KG1 (cell line): ENCODE measurements at regions not wholly inside any gene's neighbourhood (a gene's known extent, or its start where the extent isn't known, plus 50 kb on each side); places are given as distances from the start of the nearest gene placed in this dataset.
"Not testable (repeated sequence)": the region's sequence is repeated elsewhere in the genome, so short reads cannot be mapped to it uniquely, and the experiment has no call there.

ENCODE experiments used
- DNase-seq: peaks from one replicate; lab custom pipeline; 2025; lab: John Stamatoyannopoulos, UW

DNA sequence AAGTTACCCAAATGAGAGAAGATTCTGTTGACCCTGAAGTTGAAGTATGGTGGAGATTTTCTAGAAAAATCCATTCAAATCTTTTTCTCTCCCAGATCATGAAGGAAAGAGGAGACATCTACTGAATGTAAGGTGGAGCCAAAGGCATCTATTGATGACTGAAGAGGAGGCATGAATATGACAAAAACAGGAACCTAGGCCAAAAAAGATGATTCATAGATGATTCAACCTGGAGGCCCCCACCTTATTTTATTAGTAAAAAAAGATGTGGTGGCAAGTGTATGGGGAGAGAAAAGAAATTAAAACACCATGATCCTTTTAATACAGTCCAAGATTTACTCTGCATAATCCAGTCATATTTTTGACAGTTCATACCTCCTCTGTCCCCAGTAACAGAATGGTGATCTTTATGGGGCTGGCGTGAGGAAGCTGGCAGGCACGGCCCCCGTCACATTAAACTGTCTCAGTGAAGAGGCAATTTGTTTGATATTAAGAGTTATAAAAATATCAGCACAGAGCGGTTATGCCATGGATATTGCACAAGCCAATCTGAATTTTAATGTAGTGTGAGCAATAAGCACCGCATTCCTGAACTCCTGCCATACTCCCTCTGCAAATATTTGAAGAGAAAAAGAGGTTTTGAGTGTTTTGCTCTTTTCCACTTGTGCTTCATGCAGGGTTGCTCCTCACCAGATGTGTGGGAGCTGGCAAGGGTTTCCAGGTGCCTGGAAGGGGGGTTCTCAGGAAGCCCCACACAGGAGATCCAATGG lies 94.4 kb downstream of the TRIM43 start:
- DNase-seq, result not testable (repeated sequence)

DNA sequence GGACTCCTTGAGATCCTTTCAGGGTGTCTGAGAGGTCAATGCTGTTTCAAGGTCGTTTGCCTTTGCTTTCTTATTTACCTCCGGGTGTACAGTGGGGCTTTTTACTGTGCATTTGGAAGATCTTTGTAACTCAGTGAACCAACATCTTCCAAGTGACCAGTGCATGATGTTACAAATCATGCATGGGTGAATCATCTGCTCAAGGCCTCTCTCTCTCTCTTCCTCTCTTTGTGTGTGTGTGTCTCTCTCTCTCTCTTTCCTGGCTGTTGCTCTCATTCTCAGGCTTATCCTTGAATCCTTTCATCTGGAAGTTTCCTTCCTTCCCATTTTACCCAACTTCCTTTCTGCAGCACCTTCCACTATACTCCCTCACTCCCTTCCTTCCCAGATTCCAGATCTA lies 96.1 kb downstream of the TRIM43 start:
- DNase-seq, result not testable (repeated sequence)

DNA sequence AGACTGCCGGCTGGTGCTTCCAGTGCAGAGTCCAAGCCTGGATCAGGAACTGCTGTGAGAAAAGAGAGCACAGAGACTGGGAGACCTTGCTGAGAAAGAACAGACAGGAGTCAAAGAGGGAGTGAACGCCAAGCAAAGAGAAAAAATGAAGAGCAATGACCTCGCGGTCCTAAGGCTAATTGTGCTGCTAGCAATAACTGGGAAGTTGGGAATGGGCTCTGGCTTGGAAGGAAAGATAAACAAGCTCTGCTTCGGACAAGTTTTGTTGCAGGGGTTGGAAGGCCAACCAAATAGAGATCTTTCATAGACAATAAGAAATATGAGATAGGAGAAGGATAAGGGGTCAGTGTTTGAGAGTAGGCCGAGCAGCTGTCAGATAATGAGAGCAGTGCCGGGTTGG lies 99.4 kb downstream of the TRIM43 start:
- not testable (repeated sequence) for DNase-seq

DNA sequence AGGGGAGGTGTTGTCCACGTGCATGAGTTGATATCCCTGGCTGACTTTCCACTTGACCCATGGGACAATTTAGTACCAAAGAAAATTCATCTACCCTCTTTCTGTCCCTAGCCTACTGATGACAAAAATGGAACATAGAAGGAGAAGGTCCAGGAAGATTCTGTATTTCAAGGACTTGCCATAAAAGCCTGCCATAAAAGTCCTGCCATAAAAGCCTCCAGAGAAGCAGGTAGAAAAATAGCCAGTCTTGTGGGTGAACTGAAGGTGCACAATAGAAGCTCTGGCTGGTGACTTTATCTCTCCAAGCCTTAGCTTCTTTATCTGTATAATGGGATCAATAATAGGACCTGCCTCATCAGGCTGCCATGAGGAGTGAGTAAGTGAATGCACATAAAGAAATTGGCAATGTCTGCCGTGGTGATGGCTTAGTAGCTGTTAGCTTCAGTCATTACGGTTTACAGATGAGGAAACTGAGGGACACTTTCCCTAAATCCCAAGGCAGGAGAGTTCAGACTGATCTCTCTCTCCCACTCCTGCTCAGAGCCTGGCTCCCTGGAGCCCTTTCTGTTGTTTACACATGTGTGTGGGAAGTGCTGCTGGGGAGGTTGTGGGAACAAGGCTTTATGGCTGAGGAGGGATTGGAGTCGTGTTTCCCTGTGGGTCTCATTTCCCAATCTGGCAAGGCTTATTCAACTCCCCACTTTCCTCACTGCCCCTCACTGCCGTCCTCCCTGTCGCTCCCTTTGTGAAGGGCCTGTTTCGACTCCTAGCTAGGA lies 101.5 kb downstream of the TRIM43 start:
- not testable (repeated sequence) for DNase-seq

DNA sequence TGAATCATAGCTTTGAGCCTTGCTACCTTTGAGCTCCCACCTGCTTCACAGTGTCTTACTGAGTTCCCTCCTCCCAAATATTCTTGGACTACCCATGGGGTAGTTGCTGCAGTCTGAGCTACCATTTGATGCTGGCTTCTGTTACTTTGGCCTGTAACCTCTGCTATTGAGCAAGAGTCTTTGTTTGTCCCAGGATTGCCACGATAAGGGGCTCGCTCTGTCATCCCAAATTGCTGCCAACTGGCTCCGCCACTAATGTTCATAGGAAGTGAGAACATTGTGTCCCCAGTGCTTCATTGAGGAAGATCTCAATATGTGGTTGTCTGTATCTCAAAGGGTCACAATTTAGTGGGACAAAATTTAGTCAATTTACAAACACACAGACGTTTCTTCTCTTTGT lies 103.8 kb downstream of the TRIM43 start:
- DNase-seq, result no peak

DNA sequence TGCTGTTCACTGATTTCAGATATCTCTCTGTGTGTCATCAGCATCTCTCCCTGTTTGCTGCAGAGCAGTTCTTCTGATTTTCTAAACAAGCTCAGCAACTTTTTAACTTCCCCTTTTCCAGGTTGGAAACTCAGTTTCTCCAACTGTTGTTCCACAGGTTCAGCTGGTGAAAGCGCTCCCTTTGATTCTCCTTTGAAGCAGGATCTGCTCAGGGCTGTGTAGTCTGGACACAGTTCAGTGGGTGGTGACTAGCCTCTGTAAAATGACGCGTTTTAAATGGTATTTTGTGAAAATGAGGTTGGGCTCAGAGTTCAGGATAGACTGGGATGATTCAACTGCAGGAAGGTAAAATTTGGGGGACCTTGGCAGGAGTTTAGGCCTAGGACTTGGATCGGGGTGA lies 106.3 kb downstream of the TRIM43 start:
- DNase-seq, result no peak

DNA sequence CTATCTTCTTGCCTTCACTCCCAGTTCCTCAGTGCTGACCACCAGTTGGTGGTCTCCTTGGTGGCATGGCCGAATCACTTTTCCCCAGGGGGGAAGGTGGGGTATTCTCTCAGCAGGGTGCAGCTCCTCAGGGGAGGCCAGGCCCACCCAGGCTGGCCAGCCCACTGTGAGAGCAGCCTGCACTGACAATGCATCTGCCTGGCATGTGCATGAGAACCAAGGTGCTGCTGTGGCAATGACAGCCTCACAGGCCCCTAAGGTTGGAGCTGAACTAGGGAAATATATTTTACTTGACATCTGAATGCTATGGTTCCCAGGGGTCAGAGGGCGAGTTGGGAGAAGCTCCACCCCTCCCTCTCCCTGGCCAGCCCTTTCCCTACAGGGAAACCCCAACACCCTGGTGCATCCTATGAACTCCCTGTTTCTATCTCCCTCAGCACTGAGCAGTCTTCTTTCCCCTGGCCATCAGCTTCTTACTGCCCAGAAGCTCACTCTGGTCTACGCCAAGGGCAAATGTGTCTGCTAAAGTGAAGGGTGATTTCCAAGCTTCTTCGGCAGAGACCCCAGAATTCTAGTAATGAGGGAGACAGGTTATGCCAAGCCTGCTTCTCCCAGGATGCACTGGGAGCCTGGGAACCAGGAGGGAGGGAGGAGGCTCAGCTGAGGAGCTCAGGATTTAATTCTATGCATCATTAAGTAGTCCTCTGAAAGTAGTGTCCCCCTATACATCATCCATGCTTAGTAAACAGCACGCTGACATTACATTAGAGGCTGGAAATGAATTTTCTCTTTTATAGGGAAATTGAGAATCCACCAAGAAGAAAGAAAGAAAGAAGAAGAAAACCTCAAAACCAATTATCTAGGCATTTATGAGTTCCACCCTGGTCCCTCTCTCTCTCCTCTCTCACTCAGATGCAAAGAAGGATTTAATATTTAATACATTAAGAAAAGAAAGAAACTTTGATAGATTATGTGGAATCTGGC lies 107.7 kb downstream of the TRIM43 start:
- DNase-seq, result not testable (repeated sequence)

DNA sequence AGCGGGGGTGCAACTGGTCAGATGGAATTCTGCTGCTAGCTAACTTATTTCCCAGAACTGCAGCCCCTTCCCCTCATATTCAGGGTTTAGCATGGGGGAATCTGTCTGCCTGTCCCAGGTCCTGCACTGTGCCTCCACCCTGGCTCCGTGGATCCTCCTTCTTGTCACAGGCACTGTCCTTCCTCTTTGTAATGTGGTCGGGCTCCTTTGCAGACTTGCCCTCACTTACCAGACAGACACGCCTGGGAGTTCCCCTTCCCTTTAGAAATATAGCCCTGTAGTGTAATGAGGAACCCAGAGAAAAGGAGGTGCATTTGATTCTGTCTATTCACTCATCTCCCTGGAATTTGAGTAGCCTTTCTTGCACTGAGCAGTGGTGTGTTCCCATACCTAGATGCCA lies 108.7 kb downstream of the TRIM43 start:
- DNase-seq, result peak; percentile 3

DNA sequence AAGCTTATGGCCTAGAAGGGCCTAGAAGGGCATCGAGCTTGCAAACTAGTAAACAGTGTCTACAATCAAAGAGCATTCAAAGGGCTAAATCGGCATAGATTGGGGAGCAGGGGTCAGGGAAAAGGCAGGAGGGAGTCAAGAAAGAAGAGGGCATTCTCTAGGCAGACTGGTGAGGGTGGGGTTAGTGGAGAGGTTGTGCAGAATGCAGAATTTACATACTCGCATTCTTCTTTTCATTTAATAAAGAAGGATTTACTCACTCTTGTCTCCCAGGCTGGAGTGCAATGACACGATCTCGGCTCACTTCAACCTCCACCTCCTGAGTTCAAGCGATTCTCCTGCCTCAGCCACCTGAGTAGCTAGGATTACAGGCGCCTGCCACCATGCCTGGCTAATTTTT lies 110.7 kb downstream of the TRIM43 start:
- no peak for DNase-seq

DNA sequence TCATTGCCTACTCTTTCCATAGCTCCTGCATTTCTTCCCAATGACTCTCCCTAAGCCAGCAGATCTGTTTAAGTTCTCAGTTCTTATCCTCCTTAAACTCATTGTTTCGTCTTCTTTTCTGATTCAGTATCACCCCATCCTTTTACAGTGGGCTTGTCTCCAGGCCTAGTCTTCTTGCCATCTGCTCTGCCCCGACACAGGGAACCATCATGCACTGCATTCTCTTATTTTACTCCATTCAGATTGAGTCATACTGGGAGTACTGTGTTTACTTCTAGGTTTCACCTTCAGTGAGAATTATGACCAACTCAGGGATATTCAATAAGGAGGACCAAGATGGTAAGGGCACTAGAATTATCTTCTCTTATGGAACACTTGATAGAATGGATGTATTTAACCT lies 115.4 kb downstream of the TRIM43 start:
- DNase-seq, result not testable (repeated sequence)

DNA sequence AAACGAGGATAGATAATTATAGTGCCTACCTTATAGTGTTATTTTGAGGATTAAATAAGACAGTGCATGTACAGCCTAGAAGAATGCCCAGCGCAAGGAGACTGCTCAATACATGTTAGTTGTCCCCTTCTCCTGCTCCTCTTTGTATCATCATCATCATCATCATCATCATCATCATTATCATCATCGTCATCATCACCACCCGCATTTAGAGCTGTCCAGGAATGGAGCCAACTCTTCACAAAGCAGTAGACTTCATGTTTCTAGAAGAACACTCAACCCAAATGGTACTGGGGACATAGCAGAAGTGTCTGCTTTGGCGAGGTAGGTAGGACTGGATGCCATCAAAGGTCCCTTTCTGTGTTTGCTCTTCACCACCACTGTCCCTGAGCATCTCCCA lies 116.0 kb downstream of the TRIM43 start:
- no peak for DNase-seq

DNA sequence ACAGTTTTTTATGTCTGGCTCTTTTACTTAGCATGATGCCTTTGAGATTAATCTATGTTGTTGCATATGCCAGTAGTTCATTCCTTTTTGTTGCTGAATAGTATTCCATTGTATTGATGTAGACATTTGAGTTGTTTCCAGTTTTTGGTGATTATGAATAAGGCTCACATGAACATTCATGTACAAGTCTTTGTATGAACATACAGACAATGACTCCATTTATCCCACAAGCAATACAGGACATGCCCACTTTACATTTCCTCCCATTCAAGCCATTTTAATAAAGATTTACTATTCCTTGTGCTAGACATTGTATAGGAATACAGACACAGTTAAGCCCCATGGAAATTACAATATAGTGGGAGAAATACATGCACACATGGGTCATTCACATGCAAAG lies 118.0 kb downstream of the TRIM43 start:
- no peak for DNase-seq

DNA sequence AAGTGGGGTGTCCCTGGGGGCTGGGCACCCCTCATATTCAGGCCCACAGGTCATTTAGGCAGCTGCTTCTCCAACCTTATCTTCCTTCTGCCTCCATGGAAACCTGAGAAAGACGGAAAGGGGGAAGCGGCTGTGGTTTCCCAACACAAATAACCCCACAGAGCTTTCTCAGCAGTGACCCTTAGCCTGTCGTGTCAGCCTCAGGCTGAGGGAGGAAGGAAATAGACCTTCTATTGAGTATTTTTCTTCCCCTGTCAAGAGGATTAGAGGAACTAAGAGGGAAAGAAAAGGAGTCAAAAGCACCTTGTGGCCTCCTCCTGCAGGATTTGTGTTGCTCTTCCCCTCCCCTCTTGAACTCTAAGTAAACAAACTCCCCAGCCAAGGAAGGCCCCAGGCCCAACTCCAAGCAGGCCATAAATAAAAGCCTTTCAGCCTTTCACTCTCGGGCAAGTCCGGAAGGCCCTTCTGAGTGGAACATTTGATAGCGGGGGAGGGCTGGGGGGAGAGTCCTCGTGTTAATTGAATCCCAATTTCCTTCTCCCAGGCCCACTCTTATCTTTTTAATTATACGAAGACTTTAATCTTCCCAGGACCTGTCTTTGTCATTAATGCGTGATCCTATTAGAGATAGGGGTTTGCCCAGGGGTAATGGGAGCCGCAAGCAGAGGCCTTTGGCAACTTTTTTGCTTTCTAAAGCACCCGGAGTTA lies 121.8 kb downstream of the TRIM43 start:
- not testable (repeated sequence) for DNase-seq

DNA sequence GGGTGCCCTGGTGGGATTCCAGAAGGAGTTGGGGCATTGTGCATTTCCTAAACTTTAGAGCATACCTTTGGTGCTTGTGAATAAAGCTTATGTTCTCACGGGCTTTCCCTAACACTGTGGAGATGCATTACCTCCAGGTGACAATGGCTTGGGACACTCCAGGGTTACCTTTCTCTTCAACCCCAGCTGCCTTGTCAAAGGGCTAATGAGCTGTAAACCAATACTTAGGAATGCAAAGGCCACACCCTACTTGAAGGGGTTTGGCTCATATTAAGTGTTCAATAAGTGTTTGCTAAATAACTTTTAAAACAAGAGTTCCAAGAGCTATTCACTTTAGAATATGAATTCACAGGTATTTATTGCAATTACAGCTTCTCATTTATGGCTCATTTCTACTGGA lies 122.6 kb downstream of the TRIM43 start:
- not testable (repeated sequence) for DNase-seq

DNA sequence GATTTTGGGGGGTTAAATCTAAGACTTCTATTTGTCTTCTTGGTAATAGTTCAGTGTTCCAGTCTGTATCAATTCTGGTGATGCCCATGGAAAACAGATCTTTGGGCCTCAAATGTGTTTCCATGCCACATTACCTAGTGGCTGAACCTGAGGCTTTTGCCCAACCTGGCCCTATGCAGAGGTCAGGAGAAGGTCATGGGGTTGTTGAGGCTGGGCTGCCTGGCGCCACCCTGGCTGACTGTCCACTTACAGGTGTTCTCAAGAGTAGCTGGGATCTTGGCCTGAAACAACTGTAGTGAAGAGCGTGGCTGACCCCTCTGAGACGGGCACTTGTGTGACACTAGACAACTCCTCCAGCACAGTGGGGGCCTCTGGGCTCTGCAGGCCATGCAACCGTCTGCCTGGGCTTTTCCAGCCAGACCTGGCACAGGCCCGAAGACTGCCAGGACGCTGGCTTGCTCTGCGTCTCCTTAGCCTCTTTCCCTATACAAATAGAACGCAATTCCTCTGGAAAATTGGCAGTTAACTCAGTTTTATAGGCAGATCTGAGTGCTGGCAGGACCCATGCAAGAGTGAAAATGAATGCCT lies 127.8 kb downstream of the TRIM43 start:
- DNase-seq, result no peak

DNA sequence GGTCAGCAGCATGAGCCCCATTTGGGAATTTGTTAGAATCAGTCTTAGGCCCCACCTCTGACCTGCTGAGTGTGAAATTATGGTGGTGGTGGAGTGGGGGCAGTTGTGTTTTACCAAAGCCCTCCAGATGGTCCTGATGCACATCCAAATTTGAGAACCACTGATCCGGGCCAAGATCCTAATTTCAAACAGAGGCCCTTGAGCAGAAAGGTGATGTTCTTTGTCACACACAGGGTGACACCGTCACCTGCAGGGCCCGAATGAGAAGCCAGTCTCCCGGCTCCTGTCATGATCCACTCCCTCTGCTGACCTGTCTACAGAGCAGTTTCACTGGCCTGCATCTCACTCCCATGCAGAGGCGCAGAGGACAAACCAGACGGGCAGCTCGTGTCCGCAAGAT lies 129.9 kb downstream of the TRIM43 start:
- no peak for DNase-seq

DNA sequence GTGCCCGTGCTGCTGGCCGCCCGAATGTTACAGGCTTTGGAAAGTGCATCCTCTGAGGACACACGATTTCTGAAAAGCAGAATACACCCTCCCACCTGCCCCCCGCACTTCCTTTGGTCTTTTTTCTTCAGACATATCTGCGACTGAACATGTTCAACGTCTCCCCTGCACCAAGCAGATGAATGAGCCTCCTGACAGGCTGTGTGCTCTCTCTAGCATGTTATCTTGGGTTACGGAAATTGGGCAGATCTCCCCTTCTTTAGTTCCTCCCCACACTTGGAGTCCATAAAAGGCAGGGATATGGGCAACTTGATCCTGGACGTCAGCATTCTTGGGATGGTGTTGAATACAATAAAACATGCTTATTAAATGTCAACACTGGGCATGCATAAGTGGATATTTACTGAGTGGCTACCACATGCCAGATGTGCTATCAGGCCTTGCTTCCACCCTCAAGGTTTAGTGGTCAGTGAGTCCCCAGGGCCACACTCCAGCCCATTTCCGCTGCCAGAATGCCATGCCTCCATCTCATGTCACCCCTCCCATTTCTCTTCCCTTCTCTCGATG lies 130.4 kb downstream of the TRIM43 start:
- DNase-seq, result no peak

DNA sequence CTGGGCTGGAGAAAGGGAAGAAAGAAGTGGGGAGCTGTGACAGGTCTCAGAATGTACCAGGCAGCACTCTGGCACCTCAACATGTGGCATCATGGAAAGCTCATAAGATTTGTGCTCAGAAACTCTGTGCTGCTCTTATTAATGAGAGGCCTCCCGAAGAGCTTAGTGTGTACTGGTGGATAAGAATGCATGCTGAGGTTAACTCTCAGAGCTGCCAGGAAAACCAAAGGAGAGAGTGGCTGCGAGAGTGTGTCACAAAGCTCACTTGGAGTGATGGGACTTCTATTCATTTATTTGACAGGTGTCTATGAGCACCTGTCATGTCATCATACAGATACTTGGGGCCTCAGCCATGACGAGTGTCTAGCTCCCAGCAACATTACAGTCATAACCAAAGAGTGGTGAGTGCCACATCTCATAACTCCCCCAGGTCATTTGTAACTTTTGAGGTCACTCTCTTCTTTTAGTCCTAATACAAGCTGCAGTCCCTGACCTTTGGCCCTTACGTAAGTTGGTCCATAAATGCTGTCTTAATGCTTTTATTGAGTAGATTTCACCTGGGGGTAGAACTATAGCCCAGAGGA lies 131.9 kb downstream of the TRIM43 start:
- DNase-seq, result not testable (repeated sequence)

DNA sequence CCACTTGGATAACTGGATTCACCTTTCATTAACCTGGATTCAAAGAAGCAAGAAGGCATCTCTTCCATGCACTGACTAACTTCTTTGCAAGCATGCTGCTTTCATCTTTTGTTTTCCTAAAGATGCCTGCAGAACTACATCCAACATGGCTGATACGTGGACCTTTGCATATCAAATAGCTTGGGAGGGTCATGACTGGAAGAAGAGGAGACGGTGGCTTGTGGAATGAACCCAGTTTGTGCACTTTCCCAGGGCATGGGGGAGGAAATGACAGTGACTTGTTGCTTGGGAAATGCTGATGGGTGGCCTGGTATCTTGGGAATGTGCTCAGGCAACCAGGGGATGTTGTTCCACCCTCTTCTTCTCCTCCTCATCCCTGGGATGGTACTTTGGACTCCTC lies 133.4 kb downstream of the TRIM43 start:
- DNase-seq, result not testable (repeated sequence)

DNA sequence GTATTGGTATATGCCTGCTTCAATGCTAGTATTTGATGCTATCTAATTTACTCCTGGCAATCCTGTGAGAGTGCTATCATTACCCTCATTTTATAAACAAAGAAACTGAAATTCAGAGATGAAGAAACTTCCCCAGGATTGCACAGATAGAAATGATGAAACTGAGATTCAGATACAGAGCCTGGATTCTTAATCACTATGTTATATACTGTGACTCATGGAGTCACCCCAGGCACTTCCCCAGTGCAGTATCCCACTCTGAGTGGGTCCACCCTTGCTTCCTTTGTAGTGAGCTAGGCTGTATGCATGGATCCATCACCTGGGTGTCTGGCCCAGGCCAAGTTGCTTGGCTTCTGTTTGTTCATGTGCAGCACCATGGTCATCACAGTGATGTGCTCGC lies 133.9 kb downstream of the TRIM43 start:
- not testable (repeated sequence) for DNase-seq
